ENCODE measurements at regions not wholly inside any gene's neighbourhood (a gene's known extent, or its start where the extent isn't known, plus 50 kb on each side); places are given as distances from the start of the nearest gene placed in this dataset.
"Not testable (repeated sequence)": the region's sequence is repeated elsewhere in the genome, so short reads cannot be mapped to it uniquely, and the experiment has no call there.

GRCh38 chr1:213786683-213787082, 201.1 kb upstream of the PROX1 start:
- DNase-seq (ENCODE audit: low spot score), result no peak
- no peak for TF ChIP-seq CTCF (IDR thresholded peaks at IDR 0.05; ENCODE audit: borderline replicate concordance, control extremely low read depth, extremely low read depth, insufficient read depth, missing control alignments)
- in situ Hi-C loops (cut with MboI; ENCODE audit: low sequenced_read_pairs, unreplicated experiment), result no loop called here

- in situ Hi-C loops (cut with MboI; ENCODE audit: low sequenced_read_pairs, unreplicated experiment), result no loop called here
- no peak for TF ChIP-seq CTCF (IDR thresholded peaks at IDR 0.05; ENCODE audit: borderline replicate concordance, control extremely low read depth, extremely low read depth, insufficient read depth, missing control alignments)
- no peak for DNase-seq (ENCODE audit: low spot score)
Observed at GRCh38 chr1:213790565-213790964, 197.2 kb upstream of the PROX1 start.

- in situ Hi-C loops (cut with MboI; ENCODE audit: low sequenced_read_pairs, unreplicated experiment), result no loop called here
- TF ChIP-seq CTCF (IDR thresholded peaks at IDR 0.05; ENCODE audit: borderline replicate concordance, control extremely low read depth, extremely low read depth, insufficient read depth, missing control alignments), result no peak
- DNase-seq (ENCODE audit: low spot score), result no peak
Observed at GRCh38 chr1:213793482-213794067, 194.2 kb upstream of the PROX1 start.

GRCh38 chr1:213796525-213796924, 191.2 kb upstream of the PROX1 start:
- in situ Hi-C loops (cut with MboI; ENCODE audit: low sequenced_read_pairs, unreplicated experiment), result no loop called here
- no peak for DNase-seq (ENCODE audit: low spot score)
- TF ChIP-seq CTCF (IDR thresholded peaks at IDR 0.05; ENCODE audit: borderline replicate concordance, control extremely low read depth, extremely low read depth, insufficient read depth, missing control alignments), result no peak

- in situ Hi-C loops (cut with MboI; ENCODE audit: low sequenced_read_pairs, unreplicated experiment); DNase-seq (ENCODE audit: low spot score): not testable (repeated sequence)
Observed at GRCh38 chr1:213808288-213808687, 179.5 kb upstream of the PROX1 start.

- in situ Hi-C loops (cut with MboI; ENCODE audit: low sequenced_read_pairs, unreplicated experiment), result no loop called here
- no peak for DNase-seq (ENCODE audit: low spot score)
- TF ChIP-seq CTCF (IDR thresholded peaks at IDR 0.05; ENCODE audit: borderline replicate concordance, control extremely low read depth, extremely low read depth, insufficient read depth, missing control alignments), result no peak
Observed at GRCh38 chr1:213817156-213817555, 170.6 kb upstream of the PROX1 start.

- no peak for DNase-seq (ENCODE audit: low spot score)
- TF ChIP-seq CTCF (IDR thresholded peaks at IDR 0.05; ENCODE audit: borderline replicate concordance, control extremely low read depth, extremely low read depth, insufficient read depth, missing control alignments), result no peak
- in situ Hi-C loops (cut with MboI; ENCODE audit: low sequenced_read_pairs, unreplicated experiment), result no loop called here
Observed at GRCh38 chr1:213820362-213821149, 167.2 kb upstream of the PROX1 start.
